Ishikawa (cell line): ENCODE measurements at regions not wholly inside any gene's neighbourhood (a gene's known extent, or its start where the extent isn't known, plus 50 kb on each side); places are given as distances from the start of the nearest gene placed in this dataset.

Source experiments
- FOXM1 ChIP-seq: IDR thresholded peaks from 2 replicates; pipeline ENCODE4 v1.6.1; 2012; ENCODE audit warnings: low read depth, borderline replicate concordance
- TAF1 ChIP-seq: IDR thresholded peaks from 2 replicates; pipeline ENCODE4 v1.6.1; 2012; ENCODE audit warnings: low read depth, mild to moderate bottlenecking
- TCF12 ChIP-seq: IDR thresholded peaks from 2 replicates; pipeline ENCODE4 v1.6.1; 2012; ENCODE audit warnings: low read depth

- TF ChIP-seq FOXM1 (no peak), TCF12 (no peak), TAF1 (no peak)
Measured at GRCh38 chr12:92581604-92582003, 121.2 kb upstream of the PLEKHG7 start.
